MCF 10A (cell line): ENCODE measurements at regions not wholly inside any gene's neighbourhood (a gene's known extent, or its start where the extent isn't known, plus 50 kb on each side); places are given as distances from the start of the nearest gene placed in this dataset.
"Not testable (repeated sequence)": the region's sequence is repeated elsewhere in the genome, so short reads cannot be mapped to it uniquely, and the experiment has no call there.

Experiments used
- BruUV-seq: library from RNA; stranded (reverse); fragments of 400-500 nt; replicated peaks from 2 replicates; lab custom pipeline; 2021; lab: Mats Ljungman, UMichigan
- CTCF ChIA-PET: fragments of 300-600 bp; sonication (Branson Sonifier 250); formaldehyde crosslinking; extraction: SDS; loops from one replicate; lab custom pipeline; 2021; ENCODE audit warnings: antibody characterized with exemption, inconsistent platforms; lab: Yijun Ruan, JAX
- POLR2A ChIA-PET: fragments of 300-600, 350-650 bp; sonication (Branson Sonifier 250); formaldehyde crosslinking; extraction: SDS; loops from one replicate; lab custom pipeline; 2020; ENCODE audit warnings: antibody characterized with exemption, inconsistent platforms; lab: Yijun Ruan, JAX
- DNase-seq: peaks from one replicate; pipeline ENCODE4 v3.0.0-alpha.2; 2018; ENCODE audit not compliant: unreplicated experiment
- H3K27ac Mint-ChIP-seq: one replicate; pipeline ENCODE4 v1.8.0; 2022; ENCODE audit warnings: mild to moderate bottlenecking, low read depth, mixed read lengths; ENCODE audit not compliant: unreplicated experiment
- H3K27me3 Mint-ChIP-seq: one replicate; pipeline ENCODE4 v1.8.0; 2022; ENCODE audit warnings: mixed read lengths; ENCODE audit not compliant: insufficient read depth, unreplicated experiment
- H3K36me3 Mint-ChIP-seq: one replicate; pipeline ENCODE4 v1.8.0; 2022; ENCODE audit warnings: mild to moderate bottlenecking, moderate library complexity, mixed read lengths; ENCODE audit not compliant: insufficient read depth, unreplicated experiment
- H3K4me1 Mint-ChIP-seq: one replicate; pipeline ENCODE4 v1.8.0; 2022; ENCODE audit warnings: mixed read lengths; ENCODE audit not compliant: insufficient read depth, unreplicated experiment
- H3K4me3 Mint-ChIP-seq: one replicate; pipeline ENCODE4 v1.8.0; 2022; ENCODE audit warnings: mild to moderate bottlenecking, moderate library complexity, mixed read lengths; ENCODE audit not compliant: unreplicated experiment
- H3K9me3 Mint-ChIP-seq: one replicate; pipeline ENCODE4 v1.8.0; 2022; ENCODE audit warnings: mixed read lengths; ENCODE audit not compliant: unreplicated experiment
- intact Hi-C: fragments of 100-400 bp; cut with micrococcal nuclease; formaldehyde crosslinking; loops from 2 replicates; pipeline ENCODE4 v1.14.1; 2022
- TF ChIP-seq, protein P1 (sequence below): fragments of 200-600 bp; IDR thresholded peaks from one replicate; pipeline ENCODE4 v1.8.0; 2022; ENCODE audit warnings: antibody characterized with exemption, mild to moderate bottlenecking; ENCODE audit not compliant: unreplicated experiment

DNA sequence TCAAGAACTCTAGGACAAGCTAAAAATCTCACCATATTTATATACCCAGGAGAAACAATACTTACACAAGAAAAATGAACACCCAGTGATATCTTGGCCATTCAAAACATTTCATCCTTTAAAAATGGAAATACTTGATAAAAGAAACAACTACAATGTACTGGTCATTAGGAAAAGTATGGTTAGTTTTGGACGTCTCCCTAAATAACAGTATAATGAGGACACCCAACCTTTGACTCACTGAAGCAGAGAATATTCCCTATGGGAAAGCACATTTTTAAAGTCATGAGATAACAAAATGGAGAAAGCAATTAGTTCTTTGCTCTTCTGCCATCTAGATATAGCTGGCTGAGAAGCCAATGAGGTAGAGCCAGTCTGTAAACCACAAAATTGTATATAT, 164.4 kb downstream of the TBX18 start:
- POLR2A ChIA-PET = no interaction called here
- H3K27me3 Mint-ChIP-seq = no peaks in the 10 kb centered on the region
- intact Hi-C loops = no loop called here
- CTCF ChIA-PET = interaction anchor here (0.7 kb wide), 1 partner anchor 12 kb away, joined by 3 read pairs; no protein-coding TSS in a partner anchor
- H3K9me3 Mint-ChIP-seq = no peaks in the 10 kb centered on the region
- H3K4me1 Mint-ChIP-seq = peaks cover 5% of the 10 kb centered on the region
- H3K27ac Mint-ChIP-seq = no peak overlapping the region
- no peak overlapping the region for H3K4me3 Mint-ChIP-seq
- no peak for DNase-seq
- TF ChIP-seq, protein P1, sequence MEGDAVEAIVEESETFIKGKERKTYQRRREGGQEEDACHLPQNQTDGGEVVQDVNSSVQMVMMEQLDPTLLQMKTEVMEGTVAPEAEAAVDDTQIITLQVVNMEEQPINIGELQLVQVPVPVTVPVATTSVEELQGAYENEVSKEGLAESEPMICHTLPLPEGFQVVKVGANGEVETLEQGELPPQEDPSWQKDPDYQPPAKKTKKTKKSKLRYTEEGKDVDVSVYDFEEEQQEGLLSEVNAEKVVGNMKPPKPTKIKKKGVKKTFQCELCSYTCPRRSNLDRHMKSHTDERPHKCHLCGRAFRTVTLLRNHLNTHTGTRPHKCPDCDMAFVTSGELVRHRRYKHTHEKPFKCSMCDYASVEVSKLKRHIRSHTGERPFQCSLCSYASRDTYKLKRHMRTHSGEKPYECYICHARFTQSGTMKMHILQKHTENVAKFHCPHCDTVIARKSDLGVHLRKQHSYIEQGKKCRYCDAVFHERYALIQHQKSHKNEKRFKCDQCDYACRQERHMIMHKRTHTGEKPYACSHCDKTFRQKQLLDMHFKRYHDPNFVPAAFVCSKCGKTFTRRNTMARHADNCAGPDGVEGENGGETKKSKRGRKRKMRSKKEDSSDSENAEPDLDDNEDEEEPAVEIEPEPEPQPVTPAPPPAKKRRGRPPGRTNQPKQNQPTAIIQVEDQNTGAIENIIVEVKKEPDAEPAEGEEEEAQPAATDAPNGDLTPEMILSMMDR = no peak
- peaks cover 6% of the 10 kb centered on the region for H3K36me3 Mint-ChIP-seq
- BruUV-seq = no TSS peak

DNA sequence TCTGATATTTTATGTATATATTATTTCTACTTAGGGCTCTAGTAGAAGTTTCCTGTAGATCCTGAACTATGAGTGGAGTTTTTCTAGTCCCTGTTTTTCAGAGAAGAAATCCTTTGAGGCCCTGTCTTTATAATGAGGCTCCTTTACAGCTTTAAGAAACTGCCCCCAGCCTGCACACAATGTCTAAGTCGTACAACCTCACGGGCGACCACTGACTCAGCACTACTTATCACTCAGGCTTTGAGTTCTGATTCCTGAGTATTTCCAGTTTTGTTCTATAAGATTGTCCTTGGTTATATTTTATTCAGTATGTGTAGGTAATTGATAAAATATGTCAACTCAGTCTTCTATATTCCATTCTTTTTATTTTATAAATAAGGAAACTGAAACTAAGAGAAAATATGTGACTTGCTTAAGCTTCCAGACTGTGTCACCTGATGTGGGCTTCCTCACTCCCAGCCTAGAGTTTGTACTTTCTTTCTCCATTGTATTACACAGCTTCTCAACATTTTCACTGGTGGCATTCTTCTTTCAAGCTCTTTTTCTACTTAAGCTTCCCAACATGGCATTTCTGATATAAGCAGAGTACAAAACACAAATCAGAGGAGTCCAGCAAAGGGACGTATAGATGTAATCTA, 167.0 kb downstream of the TBX18 start:
- Mint-ChIP-seq H3K27ac (peak overlapping the region; percentile 32), H3K4me3 (no peak overlapping the region), H3K36me3 (peaks cover 6% of the 10 kb centered on the region), H3K27me3 (no peaks in the 10 kb centered on the region), H3K4me1 (peaks cover 5% of the 10 kb centered on the region), H3K9me3 (no peaks in the 10 kb centered on the region)
- POLR2A ChIA-PET = interaction anchor here (0.6 to 1.6 kb wide), 3 partner anchors 10 to 1859 kb away, joined by 3 read pairs; no protein-coding TSS in a partner anchor
- intact Hi-C loops = no loop called here
- no peak for DNase-seq
- no TSS peak for BruUV-seq
- TF ChIP-seq, protein P1 = no peak
- CTCF ChIA-PET = interaction anchor here (0.5 to 1.0 kb wide), 3 partner anchors 25 to 1557 kb away, joined by 3 read pairs; no protein-coding TSS in a partner anchor

- Mint-ChIP-seq H3K36me3 (peaks cover 6% of the 10 kb centered on the region), H3K4me1 (peaks cover 5% of the 10 kb centered on the region), H3K27me3 (no peaks in the 10 kb centered on the region), H3K4me3 (no peak overlapping the region), H3K9me3 (no peaks in the 10 kb centered on the region), H3K27ac (no peak overlapping the region)
- BruUV-seq = no TSS peak
- ChIA-PET POLR2A (interaction anchor here (0.6 kb wide), 1 partner anchor 55 kb away, joined by 4 read pairs; no protein-coding TSS in a partner anchor), CTCF (interaction anchor here (0.5 to 1.0 kb wide), 2 partner anchors 25 to 125 kb away, joined by 3 read pairs; no protein-coding TSS in a partner anchor)
- TF ChIP-seq, protein P1 = no peak
- DNase-seq = no peak
- intact Hi-C loops = no loop called here
These were observed 167.9 kb downstream of the TBX18 start for GRCh38 chr6:84596488-84596887.

DNA sequence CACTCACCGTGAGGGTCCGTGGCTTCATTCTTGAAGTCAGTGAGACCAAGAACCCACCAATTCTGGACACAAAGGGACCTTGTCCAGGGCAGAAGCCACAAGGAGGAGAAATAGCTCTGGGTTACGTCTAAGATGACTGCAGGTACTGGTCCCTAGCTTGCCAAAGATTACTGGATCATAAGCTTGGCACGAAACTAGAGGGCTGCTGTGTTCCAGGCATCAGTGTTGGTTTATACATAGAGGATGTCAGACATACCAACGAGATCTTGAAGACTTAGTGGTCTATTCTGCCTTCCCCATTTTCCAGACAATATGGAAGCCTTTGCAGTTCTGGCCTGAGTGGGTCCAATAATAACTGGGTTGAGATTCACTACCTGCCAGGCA, 175.7 kb downstream of the TBX18 start:
- ChIA-PET CTCF (interaction anchor here (0.6 to 1.0 kb wide), 4 partner anchors 11 to 225 kb away, joined by 3 to 4 read pairs (median 3); no protein-coding TSS in a partner anchor), POLR2A (no interaction called here)
- intact Hi-C loops = no loop called here
- no peaks in the 10 kb centered on the region for H3K36me3 Mint-ChIP-seq
- no peaks in the 10 kb centered on the region for H3K27me3 Mint-ChIP-seq
- TF ChIP-seq, protein P1 = no peak
- no peaks in the 10 kb centered on the region for H3K9me3 Mint-ChIP-seq
- no peak overlapping the region for H3K27ac Mint-ChIP-seq
- no TSS peak for BruUV-seq
- H3K4me3 Mint-ChIP-seq = no peak overlapping the region
- H3K4me1 Mint-ChIP-seq = no peaks in the 10 kb centered on the region
- DNase-seq = no peak

DNA sequence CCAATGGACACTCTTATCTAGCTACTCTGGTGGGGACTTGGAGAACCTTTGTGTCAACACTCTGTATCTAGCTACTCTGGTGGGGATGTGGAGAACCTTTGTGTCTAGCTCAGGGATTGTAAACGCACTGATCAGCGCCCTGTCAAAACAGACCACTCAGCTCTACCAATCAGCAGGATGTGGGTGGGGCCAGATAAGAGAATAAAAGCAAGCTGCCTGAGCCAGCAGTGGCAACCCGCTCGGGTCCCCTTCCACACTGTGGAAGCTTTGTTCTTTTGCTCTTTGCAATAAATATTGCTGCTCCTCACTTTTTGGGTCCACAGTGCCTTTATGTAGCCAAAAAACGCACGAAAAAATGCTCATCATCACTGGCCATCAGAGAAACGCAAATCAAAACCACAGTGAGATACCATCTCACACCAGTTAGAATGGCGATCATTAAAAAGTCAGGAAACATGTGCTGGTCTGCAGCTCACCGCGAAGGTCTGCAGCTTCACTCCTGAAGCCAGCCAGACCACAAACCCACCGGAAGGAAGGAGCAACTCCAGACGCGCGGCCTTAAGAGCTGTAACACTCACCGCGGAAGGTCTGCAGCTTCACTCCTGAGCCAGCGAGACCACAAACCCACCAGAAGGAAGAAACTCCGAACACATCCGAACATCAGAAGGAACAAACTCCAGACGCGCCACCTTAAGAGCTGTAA, 176.3 kb downstream of the TBX18 start:
- DNase-seq, H3K36me3 Mint-ChIP-seq, BruUV-seq, H3K9me3 Mint-ChIP-seq, intact Hi-C loops, H3K4me3 Mint-ChIP-seq, H3K27me3 Mint-ChIP-seq, H3K27ac Mint-ChIP-seq, H3K4me1 Mint-ChIP-seq: not testable (repeated sequence)
- ChIA-PET CTCF (interaction anchor here (0.5 to 1.0 kb wide), 6 partner anchors 11 to 735 kb away, joined by 3 to 4 read pairs (median 3); no protein-coding TSS in a partner anchor), POLR2A (interaction anchor here (0.8 kb wide), 1 partner anchor 10 kb away, joined by 3 read pairs; no protein-coding TSS in a partner anchor)
